ENCODE measurements at regions not wholly inside any gene's neighbourhood (a gene's known extent, or its start where the extent isn't known, plus 50 kb on each side); places are given as distances from the start of the nearest gene placed in this dataset.

DNA sequence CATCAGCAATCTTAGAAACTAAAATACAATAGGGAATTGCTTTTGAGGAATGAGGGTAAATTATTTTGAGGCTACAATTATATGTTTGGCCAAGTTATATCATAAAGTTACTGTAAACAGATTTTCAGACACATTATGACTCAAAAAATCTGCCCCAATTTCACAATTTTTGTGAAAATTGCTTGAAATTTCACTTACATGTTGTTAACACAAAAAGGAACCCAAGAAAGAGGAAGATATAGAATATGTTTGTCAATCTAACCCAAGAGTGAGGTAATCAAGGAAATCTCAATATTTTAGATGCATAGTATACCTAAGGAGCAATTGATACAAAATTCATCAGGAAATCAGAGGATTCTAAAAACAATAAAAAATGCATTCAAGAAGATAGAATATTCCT, 73.9 kb upstream of the FNDC3A start:
- H3K27me3 ChIP-seq, result no peaks in the 10 kb centered on the region
- H3K27ac ChIP-seq, result no peak overlapping the region
- H3K4me3 ChIP-seq, result no peak overlapping the region
- no peaks in the 10 kb centered on the region for H3K9me3 ChIP-seq
- H3K4me1 ChIP-seq, result no peaks in the 10 kb centered on the region
- H3K36me3 ChIP-seq, result no peaks in the 10 kb centered on the region
- peak; percentile 25 for ATAC-seq
- no peak for DNase-seq
- TF ChIP-seq, protein P1, sequence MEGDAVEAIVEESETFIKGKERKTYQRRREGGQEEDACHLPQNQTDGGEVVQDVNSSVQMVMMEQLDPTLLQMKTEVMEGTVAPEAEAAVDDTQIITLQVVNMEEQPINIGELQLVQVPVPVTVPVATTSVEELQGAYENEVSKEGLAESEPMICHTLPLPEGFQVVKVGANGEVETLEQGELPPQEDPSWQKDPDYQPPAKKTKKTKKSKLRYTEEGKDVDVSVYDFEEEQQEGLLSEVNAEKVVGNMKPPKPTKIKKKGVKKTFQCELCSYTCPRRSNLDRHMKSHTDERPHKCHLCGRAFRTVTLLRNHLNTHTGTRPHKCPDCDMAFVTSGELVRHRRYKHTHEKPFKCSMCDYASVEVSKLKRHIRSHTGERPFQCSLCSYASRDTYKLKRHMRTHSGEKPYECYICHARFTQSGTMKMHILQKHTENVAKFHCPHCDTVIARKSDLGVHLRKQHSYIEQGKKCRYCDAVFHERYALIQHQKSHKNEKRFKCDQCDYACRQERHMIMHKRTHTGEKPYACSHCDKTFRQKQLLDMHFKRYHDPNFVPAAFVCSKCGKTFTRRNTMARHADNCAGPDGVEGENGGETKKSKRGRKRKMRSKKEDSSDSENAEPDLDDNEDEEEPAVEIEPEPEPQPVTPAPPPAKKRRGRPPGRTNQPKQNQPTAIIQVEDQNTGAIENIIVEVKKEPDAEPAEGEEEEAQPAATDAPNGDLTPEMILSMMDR (IDR thresholded peaks at IDR 0.05), result no peak
- intact Hi-C loops (cut with DNase I), result no loop called here

GRCh38 chr13:48902368-48902767, 73.3 kb upstream of the FNDC3A start:
- no peak overlapping the region for H3K4me3 ChIP-seq
- H3K4me1 ChIP-seq, result no peaks in the 10 kb centered on the region
- DNase-seq (no peak), ATAC-seq (peak; percentile 69)
- no peaks in the 10 kb centered on the region for H3K9me3 ChIP-seq
- no peak overlapping the region for H3K27ac ChIP-seq
- H3K36me3 ChIP-seq, result no peaks in the 10 kb centered on the region
- no peaks in the 10 kb centered on the region for H3K27me3 ChIP-seq
- intact Hi-C loops (cut with DNase I), result no loop called here
- TF ChIP-seq, protein P1 (IDR thresholded peaks at IDR 0.05), result no peak

DNA sequence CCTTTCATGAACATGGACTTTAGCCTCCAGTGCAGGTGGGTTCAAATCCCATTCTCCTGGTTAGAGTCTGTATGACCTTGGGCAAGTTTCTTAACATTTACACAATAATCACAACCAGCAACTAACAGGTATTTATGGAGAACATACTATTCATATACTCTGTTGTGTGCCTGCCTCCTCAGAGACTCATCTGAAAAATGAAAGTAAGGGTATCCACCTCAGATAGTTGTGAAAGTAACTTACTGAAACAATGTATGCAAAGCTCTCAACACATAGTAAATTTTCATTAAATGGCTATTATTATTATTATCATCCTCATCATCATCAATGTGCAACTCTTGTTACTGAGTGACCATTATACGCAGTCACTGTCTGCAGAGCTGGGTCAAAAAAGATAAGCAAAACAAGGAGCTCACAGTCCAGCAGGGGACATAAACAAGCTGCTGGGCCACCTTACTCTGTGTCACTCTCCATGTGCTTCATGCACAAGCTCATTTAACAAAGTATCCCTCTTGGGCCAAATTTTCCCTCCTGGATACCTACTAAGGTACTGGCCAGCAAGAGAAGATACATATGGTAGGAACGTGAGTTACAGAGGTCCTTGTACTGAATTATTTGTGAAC, 70.9 kb upstream of the FNDC3A start:
- ATAC-seq, result no peak
- Histone ChIP-seq H3K4me1 (no peaks in the 10 kb centered on the region), H3K27me3 (no peaks in the 10 kb centered on the region), H3K27ac (no peak overlapping the region), H3K9me3 (no peaks in the 10 kb centered on the region), H3K4me3 (no peak overlapping the region), H3K36me3 (no peaks in the 10 kb centered on the region)
- intact Hi-C loops (cut with DNase I), result no loop called here
- TF ChIP-seq, protein P1 (IDR thresholded peaks at IDR 0.05), result no peak
- no peak for DNase-seq

GRCh38 chr13:48906200-48906599, 69.5 kb upstream of the FNDC3A start:
- TF ChIP-seq, protein P1 (IDR thresholded peaks at IDR 0.05), result no peak
- H3K4me1 ChIP-seq, result no peaks in the 10 kb centered on the region
- H3K4me3 ChIP-seq, result no peak overlapping the region
- DNase-seq, result no peak
- H3K9me3 ChIP-seq, result no peaks in the 10 kb centered on the region
- intact Hi-C loops (cut with DNase I), result no loop called here
- no peaks in the 10 kb centered on the region for H3K27me3 ChIP-seq
- no peaks in the 10 kb centered on the region for H3K36me3 ChIP-seq
- no peak overlapping the region for H3K27ac ChIP-seq
- no peak for ATAC-seq

DNA sequence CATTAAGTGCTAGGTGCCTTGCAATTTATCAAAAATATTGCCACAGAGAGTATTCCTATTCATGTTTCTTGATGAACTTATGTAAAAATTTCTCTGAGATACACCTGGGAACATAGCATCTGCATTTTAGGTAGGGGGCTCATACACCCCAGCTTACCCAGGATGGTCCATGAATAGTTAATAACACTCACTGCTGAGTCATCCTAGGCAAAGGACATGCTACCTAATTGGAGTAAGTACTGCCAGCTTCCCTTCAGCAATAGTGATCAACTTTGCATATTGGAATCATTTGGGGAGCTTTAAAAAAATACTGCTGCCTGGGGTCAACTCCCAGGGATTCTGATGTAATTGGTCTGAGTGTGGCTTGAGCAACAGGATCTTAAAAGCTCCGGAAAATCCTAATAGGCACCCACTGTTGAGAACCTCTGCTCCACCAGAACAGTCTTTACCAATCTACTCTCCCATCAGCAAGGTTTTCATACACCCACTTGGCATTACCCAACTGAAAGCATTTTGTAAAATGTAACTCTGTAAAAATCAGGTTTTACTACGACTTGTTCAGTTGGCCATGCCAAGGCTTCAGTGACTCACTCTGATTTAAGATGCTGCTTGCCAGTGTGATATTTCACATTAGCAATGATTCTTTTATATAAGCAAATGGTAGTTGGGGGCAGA, 67.2 kb upstream of the FNDC3A start:
- Histone ChIP-seq H3K9me3 (no peaks in the 10 kb centered on the region), H3K27me3 (no peaks in the 10 kb centered on the region), H3K27ac (no peak overlapping the region), H3K4me3 (no peak overlapping the region), H3K36me3 (no peaks in the 10 kb centered on the region), H3K4me1 (no peaks in the 10 kb centered on the region)
- intact Hi-C loops (cut with DNase I), result no loop called here
- TF ChIP-seq, protein P1 (IDR thresholded peaks at IDR 0.05), result no peak
- no peak for DNase-seq
- ATAC-seq, result no peak
